Neural cell (in vitro differentiated cells): ENCODE measurements at regions not wholly inside any gene's neighbourhood (a gene's known extent, or its start where the extent isn't known, plus 50 kb on each side); places are given as distances from the start of the nearest gene placed in this dataset.

Experiments used
- H2AFZ ChIP-seq: fragments of 200-600, 300-800 bp; sonication (generic), shearing (Covaris generic); 2 replicates; pipeline ENCODE4 v1.6.0; 2014; ENCODE audit warnings: low read depth, mild to moderate bottlenecking, antibody characterized with exemption, low read length, moderate library complexity
- H3F3A ChIP-seq: fragments of 200-600 bp; shearing (Covaris generic); 2 replicates; pipeline ENCODE4 v1.6.1; 2016; ENCODE audit warnings: mild to moderate bottlenecking, moderate library complexity, mixed read lengths, antibody characterized with exemption, low read length; ENCODE audit not compliant: insufficient read depth, poor library complexity, severe bottlenecking
- H3K27ac ChIP-seq: fragments of 200-600, 300-800 bp; sonication (generic), shearing (Covaris generic); 2 replicates; pipeline ENCODE4 v1.5.1; 2014; ENCODE audit warnings: mild to moderate bottlenecking, low read length, moderate library complexity
- H3K27me3 ChIP-seq: fragments of 300-800, 200-600 bp; sonication (generic), shearing (Covaris generic); 2 replicates; pipeline ENCODE4 v1.6.0; 2014; ENCODE audit warnings: mild to moderate bottlenecking, low read depth, low read length, moderate library complexity; ENCODE audit not compliant: insufficient read depth
- H3K36me3 ChIP-seq: fragments of 300-800, 200-600 bp; sonication (generic), shearing (Covaris generic); 2 replicates; pipeline ENCODE4 v1.5.1; 2014; ENCODE audit warnings: mild to moderate bottlenecking, antibody characterized with exemption, low read length, moderate library complexity; ENCODE audit not compliant: insufficient read depth
- H3K4me2 ChIP-seq: fragments of 300-800, 200-600 bp; sonication (generic), shearing (Covaris generic); 2 replicates; pipeline ENCODE4 v1.6.0; 2014; ENCODE audit warnings: mild to moderate bottlenecking, low read length
- H3K4me3 ChIP-seq: fragments of 300-800, 200-600 bp; sonication (generic), shearing (Covaris generic); 2 replicates; pipeline ENCODE4 v1.5.1; 2014; ENCODE audit warnings: mild to moderate bottlenecking, low read length, moderate library complexity
- H3K79me2 ChIP-seq: fragments of 200-600 bp; shearing (Covaris generic); replicated peaks from 2 replicates; pipeline ENCODE4 v1.6.0; 2014; ENCODE audit warnings: mild to moderate bottlenecking, low read length, moderate library complexity; ENCODE audit not compliant: insufficient read depth
- H3K9ac ChIP-seq: fragments of 300-800, 200-600 bp; sonication (generic), shearing (Covaris generic); 2 replicates; pipeline ENCODE4 v1.6.1; 2016; ENCODE audit warnings: mild to moderate bottlenecking, low read length, mixed read lengths
- H3K9me2 ChIP-seq: fragments of 200-600 bp; shearing (Covaris generic); 2 replicates; pipeline ENCODE4 v1.6.1; 2016; ENCODE audit warnings: mild to moderate bottlenecking, low read length, mixed read lengths; ENCODE audit not compliant: insufficient read depth
- H3K9me3 ChIP-seq: fragments of 200-600, 300-800 bp; sonication (generic), shearing (Covaris generic); 2 replicates; pipeline ENCODE4 v1.6.1; 2016; ENCODE audit warnings: mild to moderate bottlenecking, mixed run types, low read length, moderate library complexity, mixed read lengths
- H4K20me1 ChIP-seq: fragments of 200-600 bp; shearing (Covaris generic); 2 replicates; pipeline ENCODE4 v1.6.1; 2016; ENCODE audit warnings: mild to moderate bottlenecking, mixed run types; ENCODE audit not compliant: insufficient read depth
- EP300 ChIP-seq: fragments of 450-650 bp; conservative IDR thresholded peaks from 2 replicates; pipeline ENCODE4 v1.6.1; 2014; ENCODE audit warnings: antibody characterized with exemption, mild to moderate bottlenecking, moderate library complexity; ENCODE audit not compliant: poor library complexity, severe bottlenecking
- EZH2 ChIP-seq: fragments of 200-600, 300-800 bp; shearing (Covaris generic), sonication (generic); IDR thresholded peaks from 2 replicates; pipeline ENCODE4 v1.6.1; 2014; ENCODE audit warnings: antibody characterized with exemption, low read length, borderline replicate concordance, mild to moderate bottlenecking; ENCODE audit not compliant: insufficient read depth, poor library complexity, severe bottlenecking
- MXI1 ChIP-seq: fragments of 450-650 bp; conservative IDR thresholded peaks from 2 replicates; pipeline ENCODE4 v1.6.1; 2014; ENCODE audit warnings: antibody characterized with exemption, mild to moderate bottlenecking; ENCODE audit not compliant: poor library complexity, severe bottlenecking
- POLR2AphosphoS5 ChIP-seq: IDR thresholded peaks from 2 replicates; pipeline ENCODE4 v1.6.1; 2012
- RAD21 ChIP-seq: fragments of 450-650 bp; conservative IDR thresholded peaks from 2 replicates; pipeline ENCODE4 v1.6.1; 2014; ENCODE audit warnings: antibody characterized with exemption, mild to moderate bottlenecking, moderate library complexity
- SMC3 ChIP-seq: fragments of 450-650 bp; conservative IDR thresholded peaks from 2 replicates; pipeline ENCODE4 v1.6.1; 2014; ENCODE audit warnings: antibody characterized with exemption, mild to moderate bottlenecking, moderate library complexity; ENCODE audit not compliant: poor library complexity
- TAF1 ChIP-seq: IDR thresholded peaks from 2 replicates; pipeline ENCODE4 v1.6.1; 2012; ENCODE audit warnings: low read depth
- TF ChIP-seq, protein P1 (sequence below): IDR thresholded peaks from 2 replicates; pipeline ENCODE4 v1.6.1; 2012; ENCODE audit warnings: borderline replicate concordance
- TF ChIP-seq, protein P2 (sequence below): fragments of 450-650 bp; IDR thresholded peaks from 2 replicates; pipeline ENCODE4 v1.5.1; 2014; ENCODE audit warnings: antibody characterized with exemption, mild to moderate bottlenecking, moderate library complexity; ENCODE audit not compliant: poor library complexity, severe bottlenecking

GRCh38 chr10:89861584-89862301, 160.4 kb downstream of the KIF20B start:
- Histone ChIP-seq H3K27ac (no peak overlapping the region), H3K79me2 (no peaks in the 10 kb centered on the region), H3K27me3 (no peaks in the 10 kb centered on the region), H3K4me2 (no peak overlapping the region), H3K4me3 (no peak overlapping the region), H3K9me2 (no peaks in the 10 kb centered on the region), H4K20me1 (no peaks in the 10 kb centered on the region), H3F3A (no peaks in the 10 kb centered on the region), H3K9ac (no peak overlapping the region), H2AFZ (no peak overlapping the region), H3K36me3 (no peaks in the 10 kb centered on the region), H3K9me3 (no peaks in the 10 kb centered on the region)
- TF ChIP-seq POLR2AphosphoS5 (no peak), RAD21 (no peak), TAF1 (no peak), SMC3 (no peak), EZH2 (no peak), MXI1 (no peak), EP300 (no peak)
- TF ChIP-seq, protein P1, sequence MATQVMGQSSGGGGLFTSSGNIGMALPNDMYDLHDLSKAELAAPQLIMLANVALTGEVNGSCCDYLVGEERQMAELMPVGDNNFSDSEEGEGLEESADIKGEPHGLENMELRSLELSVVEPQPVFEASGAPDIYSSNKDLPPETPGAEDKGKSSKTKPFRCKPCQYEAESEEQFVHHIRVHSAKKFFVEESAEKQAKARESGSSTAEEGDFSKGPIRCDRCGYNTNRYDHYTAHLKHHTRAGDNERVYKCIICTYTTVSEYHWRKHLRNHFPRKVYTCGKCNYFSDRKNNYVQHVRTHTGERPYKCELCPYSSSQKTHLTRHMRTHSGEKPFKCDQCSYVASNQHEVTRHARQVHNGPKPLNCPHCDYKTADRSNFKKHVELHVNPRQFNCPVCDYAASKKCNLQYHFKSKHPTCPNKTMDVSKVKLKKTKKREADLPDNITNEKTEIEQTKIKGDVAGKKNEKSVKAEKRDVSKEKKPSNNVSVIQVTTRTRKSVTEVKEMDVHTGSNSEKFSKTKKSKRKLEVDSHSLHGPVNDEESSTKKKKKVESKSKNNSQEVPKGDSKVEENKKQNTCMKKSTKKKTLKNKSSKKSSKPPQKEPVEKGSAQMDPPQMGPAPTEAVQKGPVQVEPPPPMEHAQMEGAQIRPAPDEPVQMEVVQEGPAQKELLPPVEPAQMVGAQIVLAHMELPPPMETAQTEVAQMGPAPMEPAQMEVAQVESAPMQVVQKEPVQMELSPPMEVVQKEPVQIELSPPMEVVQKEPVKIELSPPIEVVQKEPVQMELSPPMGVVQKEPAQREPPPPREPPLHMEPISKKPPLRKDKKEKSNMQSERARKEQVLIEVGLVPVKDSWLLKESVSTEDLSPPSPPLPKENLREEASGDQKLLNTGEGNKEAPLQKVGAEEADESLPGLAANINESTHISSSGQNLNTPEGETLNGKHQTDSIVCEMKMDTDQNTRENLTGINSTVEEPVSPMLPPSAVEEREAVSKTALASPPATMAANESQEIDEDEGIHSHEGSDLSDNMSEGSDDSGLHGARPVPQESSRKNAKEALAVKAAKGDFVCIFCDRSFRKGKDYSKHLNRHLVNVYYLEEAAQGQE: no peak
- TF ChIP-seq, protein P2, sequence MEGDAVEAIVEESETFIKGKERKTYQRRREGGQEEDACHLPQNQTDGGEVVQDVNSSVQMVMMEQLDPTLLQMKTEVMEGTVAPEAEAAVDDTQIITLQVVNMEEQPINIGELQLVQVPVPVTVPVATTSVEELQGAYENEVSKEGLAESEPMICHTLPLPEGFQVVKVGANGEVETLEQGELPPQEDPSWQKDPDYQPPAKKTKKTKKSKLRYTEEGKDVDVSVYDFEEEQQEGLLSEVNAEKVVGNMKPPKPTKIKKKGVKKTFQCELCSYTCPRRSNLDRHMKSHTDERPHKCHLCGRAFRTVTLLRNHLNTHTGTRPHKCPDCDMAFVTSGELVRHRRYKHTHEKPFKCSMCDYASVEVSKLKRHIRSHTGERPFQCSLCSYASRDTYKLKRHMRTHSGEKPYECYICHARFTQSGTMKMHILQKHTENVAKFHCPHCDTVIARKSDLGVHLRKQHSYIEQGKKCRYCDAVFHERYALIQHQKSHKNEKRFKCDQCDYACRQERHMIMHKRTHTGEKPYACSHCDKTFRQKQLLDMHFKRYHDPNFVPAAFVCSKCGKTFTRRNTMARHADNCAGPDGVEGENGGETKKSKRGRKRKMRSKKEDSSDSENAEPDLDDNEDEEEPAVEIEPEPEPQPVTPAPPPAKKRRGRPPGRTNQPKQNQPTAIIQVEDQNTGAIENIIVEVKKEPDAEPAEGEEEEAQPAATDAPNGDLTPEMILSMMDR: no peak

- no peaks in the 10 kb centered on the region for H3K79me2 ChIP-seq
- H3K36me3 ChIP-seq: no peaks in the 10 kb centered on the region
- H3K4me2 ChIP-seq: no peak overlapping the region
- TF ChIP-seq SMC3: no peak
- TF ChIP-seq MXI1: no peak
- TF ChIP-seq, protein P2: no peak
- TF ChIP-seq, protein P1: no peak
- no peak for TF ChIP-seq POLR2AphosphoS5
- TF ChIP-seq EP300: no peak
- TF ChIP-seq RAD21: no peak
- H3K4me3 ChIP-seq: no peak overlapping the region
- no peaks in the 10 kb centered on the region for H4K20me1 ChIP-seq
- H3F3A ChIP-seq: no peaks in the 10 kb centered on the region
- no peak overlapping the region for H2AFZ ChIP-seq
- no peak overlapping the region for H3K27ac ChIP-seq
- H3K9me2 ChIP-seq: no peaks in the 10 kb centered on the region
- H3K27me3 ChIP-seq: no peaks in the 10 kb centered on the region
- H3K9me3 ChIP-seq: no peaks in the 10 kb centered on the region
- H3K9ac ChIP-seq: no peak overlapping the region
Observed at GRCh38 chr10:89867964-89868363, 166.6 kb downstream of the KIF20B start.
